AG04450 (cell line): ENCODE measurements at regions not wholly inside any gene's neighbourhood (a gene's known extent, or its start where the extent isn't known, plus 50 kb on each side); places are given as distances from the start of the nearest gene placed in this dataset.
"Not testable (repeated sequence)": the region's sequence is repeated elsewhere in the genome, so short reads cannot be mapped to it uniquely, and the experiment has no call there.

Source experiments
- CTCF ChIA-PET: fragments of 300-600, 350-600 bp; formaldehyde crosslinking; extraction: SDS; loops from one replicate; lab custom pipeline; 2022; ENCODE audit warnings: antibody characterized with exemption, inconsistent platforms; lab: Charles Lee
- POLR2A ChIA-PET: fragments of 350-600 bp; formaldehyde crosslinking; extraction: SDS; loops from one replicate; lab custom pipeline; 2021; ENCODE audit warnings: antibody characterized with exemption, inconsistent platforms; lab: Yijun Ruan, JAX
- DNase-seq: peaks from one replicate; pipeline ENCODE4 v3.0.0-alpha.2; 2011; ENCODE audit warnings: low read depth, low spot score
- H3K27ac ChIP-seq: one replicate; pipeline ENCODE4 v1.5.1; 2012; ENCODE audit warnings: low read depth, low read length, control low read depth
- H3K27me3 ChIP-seq: one replicate; pipeline ENCODE4 v1.6.0; 2012; ENCODE audit warnings: low read length; ENCODE audit not compliant: control insufficient read depth, insufficient read depth
- H3K4me3 ChIP-seq: 2 replicates; pipeline ENCODE4 v1.5.1; 2011; ENCODE audit warnings: mild to moderate bottlenecking, low read depth, low read length, control low read depth
- H3K9me3 ChIP-seq: 2 replicates; pipeline ENCODE4 v1.5.1; 2012; ENCODE audit warnings: low read length; ENCODE audit not compliant: control insufficient read depth, insufficient read depth
- CTCF ChIP-seq: IDR thresholded peaks from 2 replicates; pipeline ENCODE4 v1.5.1; 2011; ENCODE audit warnings: low read depth, low read length, control low read depth, inconsistent platforms

DNA sequence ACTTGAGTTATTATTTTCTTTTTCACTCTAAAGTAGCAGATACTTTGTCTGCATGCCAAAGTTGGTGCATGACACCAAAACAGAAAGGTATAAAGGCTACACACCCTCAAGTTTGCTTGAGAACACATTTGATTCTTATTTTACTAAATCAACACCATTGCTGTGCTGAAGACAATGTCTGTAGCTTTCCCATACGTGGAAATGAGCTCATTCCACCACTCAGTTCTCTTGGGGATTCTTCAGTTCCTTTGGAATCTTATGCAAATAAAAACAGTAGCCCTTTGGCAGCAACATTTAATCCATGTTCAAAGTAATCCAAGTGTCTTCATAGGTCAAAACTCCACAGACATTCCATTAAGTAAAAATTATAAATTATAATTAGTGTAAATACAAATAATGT, 264.9 kb downstream of the TLE1 start:
- Histone ChIP-seq H3K9me3 (no peaks in the 10 kb centered on the region), H3K27ac (no peak overlapping the region), H3K27me3 (no peaks in the 10 kb centered on the region), H3K4me3 (no peak overlapping the region)
- no peak for DNase-seq
- no peak for TF ChIP-seq CTCF
- CTCF ChIA-PET: no interaction called here
- POLR2A ChIA-PET: no interaction called here

DNA sequence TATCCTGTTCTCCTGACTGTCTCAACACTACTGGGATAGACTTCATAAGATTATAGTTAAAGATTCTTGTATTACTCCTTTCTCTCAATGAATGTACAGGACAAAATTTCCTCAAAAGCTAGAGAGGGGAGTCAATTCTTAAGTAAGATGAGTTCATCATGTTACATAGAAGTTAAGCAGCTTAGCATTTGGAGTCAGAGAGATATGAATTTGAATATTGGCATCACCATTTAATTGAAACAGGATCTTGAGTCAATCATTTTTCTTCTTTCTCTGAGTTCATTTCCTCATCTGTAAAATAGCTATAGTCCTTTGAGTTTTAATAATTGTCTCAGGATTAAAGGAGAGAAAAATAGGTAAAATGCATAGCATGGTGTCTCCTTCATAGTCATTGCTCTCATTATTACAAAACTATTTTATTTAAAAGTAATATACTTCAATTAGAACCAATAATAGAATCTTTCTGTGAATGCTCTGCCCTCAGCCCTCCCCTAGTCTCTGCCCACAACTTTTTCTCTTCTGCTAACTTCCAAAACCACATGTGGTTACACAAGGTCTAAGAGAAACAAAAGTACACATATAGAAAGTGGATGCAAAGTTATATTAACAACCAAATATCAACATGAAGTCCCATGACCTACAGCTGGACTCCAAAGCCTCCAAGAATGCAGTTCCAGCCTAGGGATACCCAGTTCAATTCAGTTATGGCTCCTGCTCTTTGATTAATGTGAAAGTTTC, 265.6 kb downstream of the TLE1 start:
- ChIA-PET CTCF (no interaction called here), POLR2A (no interaction called here)
- DNase-seq: no peak
- TF ChIP-seq CTCF: no peak
- H3K27me3 ChIP-seq: no peaks in the 10 kb centered on the region
- H3K9me3 ChIP-seq: no peaks in the 10 kb centered on the region
- H3K4me3 ChIP-seq: no peak overlapping the region
- H3K27ac ChIP-seq: no peak overlapping the region

DNA sequence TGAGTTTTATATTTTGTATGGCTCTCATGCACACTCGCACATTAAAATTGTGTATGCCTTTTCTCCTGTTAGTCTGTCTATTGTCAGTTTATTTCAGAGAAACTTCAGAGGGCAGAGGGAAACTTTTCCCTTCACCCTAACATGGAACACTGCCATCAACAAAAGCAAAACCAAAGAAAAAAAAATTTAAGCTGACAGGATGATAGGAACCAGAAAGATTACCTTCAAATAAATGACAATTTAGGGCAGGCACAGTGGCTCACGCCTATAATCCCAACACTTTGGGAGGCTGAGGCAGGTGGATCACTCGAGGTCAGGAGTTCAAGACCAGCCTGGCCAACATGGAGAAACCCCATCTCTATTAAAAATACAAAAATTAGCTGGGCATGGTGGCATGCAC, 268.3 kb downstream of the TLE1 start:
- H3K4me3 ChIP-seq, H3K27ac ChIP-seq, H3K27me3 ChIP-seq, DNase-seq, POLR2A ChIA-PET, CTCF ChIA-PET, H3K9me3 ChIP-seq: not testable (repeated sequence)

DNA sequence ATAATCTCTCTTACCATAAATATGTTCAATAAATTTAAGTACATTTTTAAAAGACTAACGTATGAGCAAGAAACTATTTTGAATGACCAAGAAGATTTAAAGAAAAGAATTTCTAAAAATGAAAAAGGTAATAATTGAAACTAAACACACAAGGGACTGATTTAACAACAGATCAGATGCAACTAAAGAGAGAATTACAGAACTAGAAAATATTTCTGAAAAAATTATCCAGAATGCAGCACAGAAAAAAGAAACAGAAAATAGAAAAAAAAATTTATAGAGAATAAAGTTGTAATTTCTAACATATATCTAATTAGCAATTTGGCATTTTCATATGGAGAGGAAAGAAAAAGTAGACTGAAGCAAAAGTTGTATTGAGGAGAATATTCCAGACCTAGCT, 269.3 kb downstream of the TLE1 start:
- POLR2A ChIA-PET: interaction anchor here (0.6 kb wide), 1 partner anchor 1576 kb away, joined by 3 read pairs; no protein-coding TSS in a partner anchor
- CTCF ChIA-PET: no interaction called here
- Histone ChIP-seq H3K9me3 (no peaks in the 10 kb centered on the region), H3K4me3 (no peak overlapping the region), H3K27ac (no peak overlapping the region), H3K27me3 (no peaks in the 10 kb centered on the region)
- TF ChIP-seq CTCF: no peak
- no peak for DNase-seq

- H3K27ac ChIP-seq: no peak overlapping the region
- no peak for TF ChIP-seq CTCF
- H3K9me3 ChIP-seq: no peaks in the 10 kb centered on the region
- H3K27me3 ChIP-seq: no peaks in the 10 kb centered on the region
- ChIA-PET POLR2A (no interaction called here), CTCF (no interaction called here)
- no peak overlapping the region for H3K4me3 ChIP-seq
- no peak for DNase-seq
Observed at GRCh38 chr9:81417941-81418340, 271.4 kb downstream of the TLE1 start.
